HEK293 (cell line): ENCODE measurements at regions not wholly inside any gene's neighbourhood (a gene's known extent, or its start where the extent isn't known, plus 50 kb on each side); places are given as distances from the start of the nearest gene placed in this dataset.

Source experiments
- CTCF ChIP-seq: fragments of 450-650 bp; formaldehyde crosslinking; IDR thresholded peaks from 2 replicates; pipeline ENCODE4 v1.5.1; 2016; ENCODE audit warnings: missing biosample characterization, missing genetic modification characterization
- ELK4 ChIP-seq: IDR thresholded peaks from 2 replicates; pipeline ENCODE4 v1.6.1; 2011; ENCODE audit warnings: mild to moderate bottlenecking, low read depth, low read length, borderline replicate concordance
- PRDM4 ChIP-seq: fragments of 450-650 bp; formaldehyde crosslinking; IDR thresholded peaks from 2 replicates; pipeline ENCODE4 v1.5.1; 2017; ENCODE audit warnings: missing biosample characterization, missing genetic modification characterization
- RBAK ChIP-seq: fragments of 450-650 bp; formaldehyde crosslinking; IDR thresholded peaks from 2 replicates; pipeline ENCODE4 v1.5.1; 2016; ENCODE audit warnings: missing biosample characterization, missing genetic modification characterization
- REST ChIP-seq: fragments of 450-650 bp; formaldehyde crosslinking; IDR thresholded peaks from 2 replicates; pipeline ENCODE4 v1.5.1; 2016; ENCODE audit warnings: missing biosample characterization, missing genetic modification characterization
- ZNF23 ChIP-seq: fragments of 450-650 bp; formaldehyde crosslinking; IDR thresholded peaks from 2 replicates; pipeline ENCODE4 v1.5.1; 2016; ENCODE audit warnings: missing biosample characterization, missing genetic modification characterization, borderline replicate concordance
- ZNF518A ChIP-seq: fragments of 450-650 bp; formaldehyde crosslinking; conservative IDR thresholded peaks from 2 replicates; pipeline ENCODE4 v1.5.1; 2016; ENCODE audit warnings: low read depth, missing biosample characterization, missing genetic modification characterization
- ZNF639 ChIP-seq: fragments of 450-650 bp; formaldehyde crosslinking; IDR thresholded peaks from 2 replicates; pipeline ENCODE4 v1.5.1; 2016; ENCODE audit warnings: missing biosample characterization, missing genetic modification characterization
- ZNF660 ChIP-seq: fragments of 450-650 bp; IDR thresholded peaks from 2 replicates; pipeline ENCODE4 v1.5.1; 2018; ENCODE audit warnings: missing biosample characterization, mild to moderate bottlenecking, missing genetic modification characterization
- ZNF670 ChIP-seq: fragments of 450-650 bp; formaldehyde crosslinking; IDR thresholded peaks from 2 replicates; pipeline ENCODE4 v1.5.1; 2016; ENCODE audit warnings: missing biosample characterization, missing genetic modification characterization, low read depth
- ZSCAN18 ChIP-seq: fragments of 450-650 bp; formaldehyde crosslinking; IDR thresholded peaks from 2 replicates; pipeline ENCODE4 v1.5.1; 2016; ENCODE audit warnings: missing biosample characterization, missing genetic modification characterization

- no peak for TF ChIP-seq ZNF670
- no peak for TF ChIP-seq CTCF (tag by site-specific recombination)
- no peak for TF ChIP-seq ZNF639 (tag by site-specific recombination)
- TF ChIP-seq ZNF23 (tag by site-specific recombination), result no peak
- no peak for TF ChIP-seq REST (tag by site-specific recombination)
- TF ChIP-seq ZNF660 (tag by site-specific recombination), result no peak
- no peak for TF ChIP-seq RBAK (tag by site-specific recombination)
- no peak for TF ChIP-seq ZNF518A (tag by site-specific recombination)
- no peak for TF ChIP-seq ZSCAN18 (tag by site-specific recombination)
- TF ChIP-seq ELK4, result no peak
- TF ChIP-seq PRDM4 (tag by site-specific recombination), result no peak
Observed at GRCh38 chr6:74875193-74875592, 330.7 kb downstream of the COL12A1 start.
